ENCODE measurements at regions not wholly inside any gene's neighbourhood (a gene's known extent, or its start where the extent isn't known, plus 50 kb on each side); places are given as distances from the start of the nearest gene placed in this dataset.
"Not testable (repeated sequence)": the region's sequence is repeated elsewhere in the genome, so short reads cannot be mapped to it uniquely, and the experiment has no call there.

DNA sequence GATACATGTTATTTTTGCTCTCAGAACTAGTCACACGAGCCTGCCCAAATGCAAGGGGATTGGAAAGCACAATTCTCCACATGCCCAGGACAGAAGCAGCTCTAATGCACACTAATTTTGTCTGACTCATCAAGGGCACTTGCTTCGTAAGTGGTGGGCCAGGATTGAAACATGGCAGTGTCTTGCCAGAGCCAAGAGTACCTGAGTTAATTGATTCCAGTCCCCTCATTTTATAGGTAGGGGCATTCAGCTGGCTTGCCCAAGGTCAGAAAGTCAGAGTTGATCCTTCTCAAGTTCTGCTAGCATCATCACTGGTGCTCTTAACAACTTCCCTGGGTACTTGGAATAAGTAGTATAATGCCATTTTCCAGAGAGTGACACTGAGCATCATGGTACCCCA lies 356.1 kb downstream of the ZNF326 start:
- DNase-seq (ENCODE audit: low read depth, low spot score), result no peak

DNA sequence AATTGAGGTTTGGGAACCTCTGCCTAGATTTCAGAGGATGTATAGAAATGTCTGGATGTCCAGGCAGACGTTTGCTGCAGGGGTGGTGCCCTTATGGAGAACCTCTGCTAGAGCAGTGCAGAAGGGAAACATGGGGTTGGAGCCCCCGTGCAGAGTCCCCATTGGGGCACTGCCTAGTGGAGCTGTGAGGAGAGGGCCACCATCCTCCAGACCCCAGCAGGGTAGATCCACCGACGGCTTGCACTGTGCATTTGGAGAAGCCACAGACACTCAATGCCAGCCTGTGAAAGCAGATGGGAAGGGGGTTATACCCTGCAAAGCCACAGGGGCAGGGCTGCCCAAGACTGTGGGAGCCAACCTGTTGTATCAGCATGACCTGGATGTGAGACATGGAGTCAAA lies 354.6 kb downstream of the ZNF326 start:
- no peak for DNase-seq (ENCODE audit: low read depth, low spot score)

DNA sequence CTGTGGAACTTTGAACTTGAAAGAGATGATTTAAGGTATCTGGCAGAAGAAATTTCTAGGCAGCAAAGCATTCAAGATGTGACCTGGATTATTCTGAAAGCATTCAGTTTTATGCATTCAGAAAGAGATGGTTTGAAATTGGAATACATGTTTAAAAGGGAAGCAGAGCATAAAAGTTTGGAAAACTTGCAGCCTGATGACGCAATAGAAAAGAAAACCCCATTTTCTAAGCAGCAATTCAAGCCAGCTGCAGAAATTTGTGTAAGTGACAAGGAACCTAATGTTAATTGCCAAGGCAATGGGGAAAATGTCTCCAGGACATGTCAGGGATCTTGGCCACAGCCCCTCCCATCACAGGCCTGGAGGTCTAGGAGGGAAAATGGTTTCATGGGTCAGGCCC lies 354.0 kb downstream of the ZNF326 start:
- no peak for DNase-seq (ENCODE audit: low read depth, low spot score)

DNA sequence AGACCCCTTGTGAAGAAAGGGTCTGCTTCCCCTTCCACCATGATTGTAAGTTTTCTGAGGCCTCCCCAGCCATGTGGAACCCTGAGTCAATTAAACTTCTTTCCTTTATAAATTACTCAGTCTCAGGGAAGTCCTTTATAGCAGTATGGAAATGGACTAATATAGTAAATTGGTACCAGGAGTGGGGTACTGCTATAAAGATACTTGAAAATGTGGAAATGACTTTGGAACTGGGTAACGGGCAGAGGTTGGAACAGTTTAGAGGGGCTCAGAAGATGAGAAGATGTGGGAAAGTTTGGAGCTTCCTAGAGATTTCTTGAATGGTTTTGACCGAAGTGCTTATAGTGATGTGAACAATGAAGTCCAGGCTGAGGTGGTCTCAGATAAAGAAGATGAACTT lies 353.5 kb downstream of the ZNF326 start:
- DNase-seq (ENCODE audit: low read depth, low spot score), result not testable (repeated sequence)

DNA sequence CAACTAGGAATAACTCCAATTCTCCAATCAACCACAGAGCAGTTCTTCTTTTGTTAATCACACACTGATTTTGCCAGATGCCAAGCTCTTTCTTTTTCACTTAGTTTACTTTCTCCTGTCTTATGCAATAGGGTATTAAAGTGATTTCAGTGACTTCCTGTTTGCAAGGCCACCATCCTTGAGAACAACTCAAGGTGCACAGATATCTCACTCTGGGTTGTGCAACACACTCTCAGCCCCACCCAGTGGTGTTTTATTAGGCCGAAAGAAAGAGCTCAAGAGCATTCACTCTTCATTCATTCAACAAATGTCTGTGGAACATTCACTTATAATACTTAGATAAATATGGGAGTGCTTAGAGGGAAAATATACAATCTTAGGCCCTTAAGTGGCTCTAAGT lies 352.5 kb downstream of the ZNF326 start:
- DNase-seq (ENCODE audit: low read depth, low spot score), result no peak

DNA sequence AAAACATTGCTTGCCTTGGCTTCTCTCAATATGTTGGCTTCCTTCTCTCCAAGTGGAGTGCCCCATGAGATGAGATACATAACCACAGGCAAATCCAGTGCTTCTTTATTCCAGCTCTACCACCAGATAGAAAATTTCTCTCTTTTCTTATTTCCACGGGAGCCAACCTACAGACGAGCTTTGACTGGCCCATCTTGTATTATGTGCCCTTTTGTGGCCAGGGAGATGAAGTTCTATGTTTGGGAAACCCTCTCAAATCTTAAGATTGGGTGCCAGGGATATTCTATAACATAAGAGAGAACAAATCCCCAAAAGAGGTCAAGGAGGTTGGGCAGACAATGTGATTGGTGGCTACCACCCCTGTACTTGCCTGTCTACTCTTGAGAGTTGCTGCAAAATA lies 351.8 kb downstream of the ZNF326 start:
- no peak for DNase-seq (ENCODE audit: low read depth, low spot score)

DNA sequence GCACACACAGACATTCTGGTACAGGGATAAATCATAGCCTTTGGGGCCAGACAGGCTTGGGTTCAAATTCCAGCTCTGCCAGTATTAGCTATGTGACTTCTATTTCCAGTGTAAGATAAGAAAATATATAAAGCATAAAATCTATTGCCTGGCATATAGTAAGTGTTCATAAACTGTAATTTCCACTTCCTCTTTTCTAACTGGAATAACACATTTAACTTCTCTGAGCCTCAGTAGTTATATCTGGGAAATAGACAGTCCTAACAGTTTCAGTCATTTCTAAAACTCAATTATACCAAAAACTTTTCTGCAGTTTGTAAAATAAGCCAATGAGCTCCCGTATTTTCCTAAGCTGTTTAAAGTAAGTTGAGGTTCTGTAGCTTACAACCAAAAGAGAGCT lies 351.4 kb downstream of the ZNF326 start:
- no peak for DNase-seq (ENCODE audit: low read depth, low spot score)

DNA sequence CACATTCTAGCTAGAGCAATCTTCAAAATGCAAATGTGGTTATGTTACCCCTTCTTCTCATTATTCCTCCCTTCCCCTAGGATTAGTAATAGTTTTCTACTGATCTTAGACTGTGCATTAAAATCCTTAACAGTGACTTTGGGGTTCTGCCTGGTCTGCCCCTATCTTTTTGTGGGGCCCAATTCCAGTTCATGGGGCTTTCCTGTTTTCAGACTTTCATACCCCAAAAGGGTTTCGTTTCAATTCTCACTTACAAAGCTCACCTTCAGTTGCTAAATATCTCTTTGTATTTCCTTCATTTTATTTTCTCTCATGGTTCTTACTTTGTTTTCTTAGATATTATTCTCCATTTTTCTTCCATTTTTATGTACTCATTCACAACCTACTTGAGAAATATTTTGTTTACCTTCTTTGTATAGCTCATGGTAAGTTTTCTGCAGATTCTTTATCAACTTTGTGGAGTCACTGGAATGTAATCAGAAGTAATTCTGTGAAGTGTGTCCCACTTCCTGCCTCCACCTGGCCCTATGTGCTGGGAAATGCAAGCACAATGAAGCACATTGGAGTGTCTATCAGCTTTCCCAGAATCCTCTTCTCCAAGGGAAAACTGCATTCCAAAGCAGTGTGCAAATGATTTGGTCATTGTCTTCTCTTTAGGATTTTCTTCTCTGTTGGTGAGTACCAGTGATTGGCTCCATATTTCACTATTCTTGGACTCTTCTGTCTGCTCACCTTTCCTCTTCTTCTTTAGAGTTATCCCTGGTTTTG lies 350.2 kb downstream of the ZNF326 start:
- DNase-seq (ENCODE audit: low read depth, low spot score), result no peak

DNA sequence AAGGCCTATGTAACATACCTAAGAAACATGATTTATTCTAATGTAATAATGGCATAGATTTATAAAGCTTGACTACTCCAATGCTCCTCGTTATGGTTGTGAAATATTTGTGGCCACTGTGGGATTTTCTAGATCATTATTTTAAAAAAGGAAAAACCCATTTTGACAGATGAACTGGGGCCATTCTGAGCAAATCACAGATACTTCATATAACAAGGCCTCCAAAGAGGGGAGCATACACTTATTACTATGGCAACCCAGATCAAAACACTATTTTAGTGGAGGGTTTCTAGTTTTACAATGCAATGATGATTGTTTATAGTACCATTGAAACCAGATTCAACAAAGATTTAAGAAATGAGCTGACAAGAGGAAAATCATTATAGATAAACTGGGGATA lies 346.6 kb downstream of the ZNF326 start:
- DNase-seq (ENCODE audit: low read depth, low spot score), result no peak

DNA sequence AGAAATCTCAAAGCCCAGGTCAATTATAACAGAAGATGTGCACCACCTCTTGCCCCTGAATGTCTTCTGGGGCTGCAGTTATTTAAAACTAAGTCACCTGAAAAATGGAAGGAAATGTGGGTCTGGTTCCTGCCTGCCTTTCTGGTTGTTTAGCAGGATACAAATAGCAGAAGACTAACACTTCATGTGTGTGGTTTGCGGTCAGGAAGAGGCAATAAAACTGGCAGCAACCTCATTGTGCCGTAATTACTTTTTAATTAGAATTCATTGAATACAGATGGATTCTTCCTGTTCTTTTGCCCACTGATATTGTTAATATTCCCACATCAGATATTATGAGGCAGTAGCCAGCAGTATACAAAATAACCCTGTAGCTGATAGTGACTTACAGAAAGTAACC lies 345.7 kb downstream of the ZNF326 start:
- no peak for DNase-seq (ENCODE audit: low read depth, low spot score)

DNA sequence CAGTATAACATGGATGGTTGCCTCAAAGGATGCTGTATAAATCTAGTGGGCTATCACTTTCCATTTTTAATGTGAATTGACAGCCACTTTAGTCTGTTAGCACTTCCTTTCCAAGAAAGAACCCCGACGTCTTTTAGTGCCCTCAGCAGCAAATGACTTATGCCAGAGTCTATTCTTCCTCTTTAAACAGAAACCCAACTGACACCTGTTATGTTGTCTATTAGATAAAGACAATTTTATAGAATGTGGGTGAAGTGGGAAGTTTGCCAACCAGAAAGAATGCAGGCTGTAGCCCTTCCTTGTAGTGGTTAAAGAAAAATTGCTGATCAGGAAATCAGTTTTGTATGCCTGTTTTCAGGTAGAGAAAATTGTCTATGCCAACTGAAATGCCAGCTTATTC lies 344.9 kb downstream of the ZNF326 start:
- DNase-seq (ENCODE audit: low read depth, low spot score), result no peak

DNA sequence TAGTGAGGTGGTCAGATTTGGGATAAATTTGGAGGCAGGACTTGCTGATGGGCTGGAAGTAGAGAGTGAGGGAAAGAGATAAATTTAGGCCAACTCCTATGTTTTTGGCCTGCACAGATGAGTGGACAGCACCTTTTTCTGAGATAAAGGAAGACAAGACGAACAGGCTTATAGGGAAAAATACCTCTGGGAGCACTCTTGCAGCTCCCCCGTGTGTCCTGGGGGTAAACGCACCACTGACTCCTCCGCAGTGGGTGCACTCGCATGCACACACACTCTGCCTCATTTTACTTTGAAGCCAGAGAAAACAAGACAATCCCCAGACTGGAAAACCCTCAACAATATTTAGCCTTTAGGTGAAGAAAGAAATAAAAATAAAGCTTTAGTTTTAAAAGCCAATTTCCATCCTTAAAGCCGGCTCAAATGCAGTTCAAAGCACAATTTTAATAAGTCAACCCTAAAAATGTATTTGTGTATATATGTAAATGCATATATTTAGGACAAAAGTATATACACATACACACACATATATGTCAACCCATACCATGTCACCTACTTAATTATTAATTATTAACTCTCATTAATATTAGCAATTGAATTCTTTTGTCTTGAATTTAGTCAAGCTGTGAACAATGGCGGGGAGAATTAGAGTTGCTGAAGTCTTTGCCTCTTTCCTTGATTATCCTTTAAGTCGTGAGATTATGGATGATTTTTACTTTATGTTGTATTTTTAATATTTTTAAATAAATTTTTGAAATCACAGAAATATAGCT lies 341.8 kb downstream of the ZNF326 start:
- no peak for DNase-seq (ENCODE audit: low read depth, low spot score)

DNA sequence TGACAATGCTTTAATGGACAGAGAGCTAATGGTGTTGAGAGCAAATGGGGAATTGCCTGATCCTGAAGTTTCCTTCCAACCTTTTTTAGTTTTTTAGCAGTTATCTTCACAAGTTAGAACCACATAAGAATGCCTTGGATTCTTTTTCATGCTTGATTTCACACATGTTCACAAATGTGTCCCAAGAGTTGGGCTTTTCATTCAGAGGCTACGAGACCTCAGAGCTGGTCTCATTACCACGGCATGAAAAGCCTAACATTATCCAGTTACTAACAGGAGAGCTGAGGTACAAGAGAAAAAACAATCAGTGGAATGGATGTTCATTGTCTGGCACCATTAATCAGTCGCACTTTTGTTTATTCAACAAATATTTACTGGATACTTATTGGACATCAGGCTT lies 340.6 kb downstream of the ZNF326 start:
- no peak for DNase-seq (ENCODE audit: low read depth, low spot score)

DNA sequence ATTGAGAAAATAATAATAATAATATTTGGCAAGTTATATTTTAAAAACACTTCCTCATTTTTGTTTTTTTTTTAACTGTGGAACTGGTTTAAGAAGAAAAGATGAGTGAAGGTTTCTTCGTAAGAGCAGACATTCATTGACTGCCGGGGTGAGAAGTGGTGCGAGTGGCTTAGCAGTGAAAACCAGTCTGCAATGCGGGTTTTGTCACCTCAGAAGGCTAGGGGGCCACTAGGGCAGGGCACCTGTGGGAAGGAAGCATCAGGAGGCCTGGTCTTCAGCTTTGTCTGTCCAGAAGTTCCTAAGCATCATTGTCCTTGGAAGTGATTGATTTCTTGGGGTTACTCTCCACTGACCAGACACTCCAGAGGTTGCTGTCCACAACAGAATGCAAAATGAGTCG lies 339.2 kb downstream of the ZNF326 start:
- no peak for DNase-seq (ENCODE audit: low read depth, low spot score)

DNA sequence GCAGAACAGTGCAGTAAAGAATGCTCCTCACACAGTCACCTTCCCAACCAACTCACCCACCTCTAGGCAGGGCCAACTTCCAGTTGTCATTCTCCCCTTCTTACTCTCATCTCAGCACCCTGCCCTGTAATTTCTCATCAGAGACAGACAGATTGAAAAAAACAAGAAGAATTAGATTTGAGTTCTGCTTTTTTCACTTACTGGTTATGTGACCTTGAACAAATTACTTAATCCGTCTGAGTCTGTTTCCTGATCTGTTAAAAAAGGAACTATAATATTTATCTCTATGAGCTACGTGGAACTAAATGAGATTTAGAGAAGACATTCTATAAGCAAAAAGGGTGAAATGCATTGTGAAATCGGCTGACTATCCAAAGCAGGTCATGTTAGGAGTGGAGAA lies 330.3 kb downstream of the ZNF326 start:
- no peak for DNase-seq (ENCODE audit: low read depth, low spot score)

DNA sequence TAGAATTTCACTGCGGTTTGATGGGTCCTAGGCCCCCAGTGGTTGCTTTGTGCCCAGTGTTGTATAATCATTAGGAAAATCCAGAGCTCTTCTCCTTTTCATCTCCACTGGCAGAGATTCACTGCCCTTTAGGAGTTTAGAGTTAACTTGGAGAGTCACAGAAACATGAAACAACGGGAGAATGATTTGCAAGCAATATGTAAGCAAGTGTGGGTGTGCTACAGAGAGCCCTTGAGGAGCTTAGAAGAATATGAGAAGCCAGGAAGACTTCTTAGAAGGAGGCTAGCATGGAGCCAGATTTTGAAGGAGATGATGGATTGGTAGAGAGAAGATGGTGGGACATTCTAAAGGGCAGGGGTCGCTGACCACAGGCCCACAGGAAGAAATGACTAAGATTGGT lies 327.3 kb downstream of the ZNF326 start:
- DNase-seq (ENCODE audit: low read depth, low spot score), result no peak

DNA sequence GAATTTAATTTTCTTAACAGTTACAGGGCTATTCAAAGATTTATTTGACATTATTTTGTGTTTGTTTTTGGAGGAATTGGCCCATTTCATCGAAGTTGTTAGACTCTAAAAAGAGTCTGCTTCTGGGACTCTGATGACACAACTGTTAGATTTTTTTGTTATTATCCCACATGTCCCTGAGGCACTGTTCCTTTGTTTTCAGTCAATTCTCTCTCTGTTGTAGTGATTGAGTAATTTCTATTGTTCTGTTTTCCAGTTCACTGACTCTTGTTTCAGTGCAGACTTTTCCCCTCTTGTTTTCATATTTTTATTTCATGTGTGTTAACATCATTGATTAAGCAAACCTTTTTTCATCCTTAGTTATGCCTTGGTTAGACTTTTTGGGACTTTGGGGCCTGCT lies 325.0 kb downstream of the ZNF326 start:
- no peak for DNase-seq (ENCODE audit: low read depth, low spot score)

DNA sequence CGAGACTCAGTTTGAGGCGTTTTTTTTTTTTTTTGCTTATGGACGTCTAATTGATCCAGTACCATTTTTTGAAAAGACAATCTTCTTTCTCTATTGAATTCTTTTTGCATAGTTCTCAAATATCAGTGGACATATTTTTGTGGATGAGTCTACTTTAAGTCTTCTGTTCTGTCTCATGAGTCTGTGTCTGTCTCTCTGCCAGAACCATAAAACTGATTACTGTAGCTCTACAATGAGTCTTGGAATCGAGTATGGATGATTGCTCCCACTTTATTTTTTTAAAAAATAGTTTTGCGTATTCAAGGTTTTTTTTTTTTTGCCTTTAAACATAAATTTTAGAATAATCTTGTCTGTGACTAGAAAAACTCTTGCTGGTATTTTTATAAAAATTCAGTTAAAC lies 323.5 kb downstream of the ZNF326 start:
- DNase-seq (ENCODE audit: low read depth, low spot score), result no peak

DNA sequence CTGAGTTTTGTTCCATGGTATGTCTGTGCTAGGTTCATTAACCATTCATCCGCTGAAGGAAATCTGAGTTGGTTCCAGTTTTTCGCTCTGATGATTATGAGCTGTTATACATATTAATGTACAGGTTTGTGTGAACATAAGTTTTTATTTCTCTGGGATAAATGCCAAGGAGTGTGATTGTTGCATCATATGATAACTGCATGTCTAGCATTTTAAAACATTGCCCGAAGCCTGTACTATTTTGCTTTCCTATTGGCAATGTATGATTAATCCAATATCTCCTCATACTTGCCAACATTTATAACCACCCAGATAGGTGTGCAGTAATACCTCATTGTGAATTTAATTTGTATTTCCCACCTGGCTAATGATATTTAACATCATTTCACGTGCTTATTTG lies 322.7 kb downstream of the ZNF326 start:
- DNase-seq (ENCODE audit: low read depth, low spot score), result no peak

DNA sequence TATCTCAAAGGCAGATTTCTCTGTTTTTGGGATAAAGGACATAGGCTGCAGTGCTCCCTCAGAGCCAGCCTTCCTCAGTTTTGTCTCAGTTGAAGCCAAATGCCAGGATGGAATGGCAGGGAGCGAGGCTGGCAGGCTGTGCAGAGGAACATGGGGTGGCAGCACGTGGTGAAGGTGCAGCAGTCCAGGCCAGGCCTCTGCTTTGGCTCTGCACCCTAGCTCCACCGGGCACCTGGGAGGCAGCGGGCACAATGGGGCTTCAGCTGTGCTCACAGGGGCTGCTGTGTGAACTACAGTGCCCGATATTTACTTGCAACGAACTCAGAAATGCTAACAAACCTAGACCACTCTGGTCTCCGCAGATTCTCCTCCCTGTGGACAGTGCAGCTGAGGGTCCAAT lies 319.6 kb downstream of the ZNF326 start:
- no peak for DNase-seq (ENCODE audit: low read depth, low spot score)

DNA sequence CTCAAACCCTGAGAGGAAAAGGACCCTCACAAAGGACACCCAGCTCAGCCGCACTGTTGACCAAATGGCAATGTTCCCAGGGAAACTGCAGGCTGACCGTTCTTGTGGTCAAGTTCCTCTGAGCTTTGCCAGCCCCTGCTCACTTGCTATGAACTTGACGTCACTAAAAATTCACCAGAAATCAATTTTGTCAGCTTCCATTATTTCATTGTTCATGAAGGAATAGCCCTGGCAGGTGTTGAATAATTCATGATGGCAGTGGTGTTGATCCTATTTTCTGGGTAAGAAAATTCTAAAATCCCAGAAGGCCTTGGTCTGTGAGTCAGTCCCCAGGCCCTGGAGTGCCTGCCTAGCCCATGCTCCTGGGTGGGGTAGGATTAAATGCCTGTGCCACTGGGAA lies 318.9 kb downstream of the ZNF326 start:
- DNase-seq (ENCODE audit: low read depth, low spot score), result no peak

DNA sequence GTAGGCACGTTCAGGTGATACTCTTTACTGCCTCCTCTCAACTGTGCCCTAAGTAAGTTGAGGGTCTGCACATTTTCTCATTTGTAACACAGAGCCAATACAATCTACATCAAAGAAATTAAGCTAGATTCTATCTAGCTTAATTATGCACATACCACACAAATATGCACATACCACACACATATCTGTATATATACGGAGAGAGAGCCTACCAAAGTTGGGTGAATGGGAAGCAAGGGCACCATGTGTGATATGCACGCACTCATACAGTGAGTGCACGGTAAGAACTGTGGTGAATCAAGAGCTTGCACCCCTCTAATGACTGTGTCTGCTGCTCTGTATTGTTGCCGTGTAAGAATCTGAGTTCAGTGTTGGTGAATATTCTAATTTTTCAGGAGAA lies 314.9 kb downstream of the ZNF326 start:
- no peak for DNase-seq (ENCODE audit: low read depth, low spot score)

DNA sequence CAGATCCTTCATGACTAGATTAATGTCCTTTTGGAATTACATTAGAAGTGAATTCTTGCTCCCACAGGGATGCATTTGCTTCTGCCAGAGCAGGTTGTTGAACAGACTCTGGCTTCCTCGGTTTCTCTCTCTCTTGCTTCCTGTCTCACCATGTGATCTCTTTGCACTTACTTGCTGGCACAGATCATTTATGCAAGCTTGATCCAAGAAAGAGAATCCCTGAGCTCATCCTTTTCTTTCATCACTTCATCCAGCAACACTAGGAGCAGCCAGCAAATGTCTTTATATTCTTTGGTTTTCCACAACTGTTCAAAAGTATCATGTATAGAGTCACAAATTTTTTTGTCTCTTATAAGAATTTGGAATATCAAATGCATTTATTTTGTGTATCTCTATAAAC lies 313.5 kb downstream of the ZNF326 start:
- DNase-seq (ENCODE audit: low read depth, low spot score), result no peak
